ENCODE measurements at regions not wholly inside any gene's neighbourhood (a gene's known extent, or its start where the extent isn't known, plus 50 kb on each side); places are given as distances from the start of the nearest gene placed in this dataset.

GRCh38 chr7:12741951-12742575 lies 54.6 kb downstream of the ARL4A start:
- ChIA-PET CTCF (no interaction called here), POLR2A (ENCODE audit: low non-redundant PET) (no interaction called here)
- DNase-seq (ENCODE audit: low spot score), result no peak
- no peak overlapping the region for H3K27ac ChIP-seq
- no peak for TF ChIP-seq CTCF (conservative IDR thresholded peaks at IDR 0.05; ENCODE audit: low read depth)

- ChIA-PET POLR2A (ENCODE audit: low non-redundant PET) (no interaction called here), CTCF (interaction anchor here (0.6 kb wide), 1 partner anchor 22 kb away, joined by 3 read pairs; no protein-coding TSS in a partner anchor)
- DNase-seq (ENCODE audit: low spot score), result no peak
- H3K27ac ChIP-seq, result no peak overlapping the region
- TF ChIP-seq CTCF (conservative IDR thresholded peaks at IDR 0.05; ENCODE audit: low read depth), result no peak
Measured at GRCh38 chr7:12746211-12746610, 58.8 kb downstream of the ARL4A start.

- CTCF ChIA-PET, result interaction anchor here (0.6 to 1.0 kb wide), 2 partner anchors 20 to 359 kb away, joined by 3 to 9 read pairs; no protein-coding TSS in a partner anchor
- POLR2A ChIA-PET (ENCODE audit: low non-redundant PET), result no interaction called here
- no peak for TF ChIP-seq CTCF (conservative IDR thresholded peaks at IDR 0.05; ENCODE audit: low read depth)
- no peak for DNase-seq (ENCODE audit: low spot score)
- no peak overlapping the region for H3K27ac ChIP-seq
Measured at GRCh38 chr7:12747687-12748306, 60.4 kb downstream of the ARL4A start.

GRCh38 chr7:12749069-12749468 lies 61.6 kb downstream of the ARL4A start:
- no peak for TF ChIP-seq CTCF (conservative IDR thresholded peaks at IDR 0.05; ENCODE audit: low read depth)
- ChIA-PET CTCF (interaction anchor here (0.6 kb wide), 1 partner anchor 15 kb away, joined by 3 read pairs; no protein-coding TSS in a partner anchor), POLR2A (ENCODE audit: low non-redundant PET) (no interaction called here)
- DNase-seq (ENCODE audit: low spot score), result no peak
- no peak overlapping the region for H3K27ac ChIP-seq

- POLR2A ChIA-PET (ENCODE audit: low non-redundant PET), result no interaction called here
- TF ChIP-seq CTCF (conservative IDR thresholded peaks at IDR 0.05; ENCODE audit: low read depth), result no peak
- no peak for DNase-seq (ENCODE audit: low spot score)
- CTCF ChIA-PET, result no interaction called here
- H3K27ac ChIP-seq, result no peak overlapping the region
Measured at GRCh38 chr7:12749746-12750145, 62.3 kb downstream of the ARL4A start.

GRCh38 chr7:12751764-12752163 lies 64.3 kb downstream of the ARL4A start:
- no peak overlapping the region for H3K27ac ChIP-seq
- DNase-seq (ENCODE audit: low spot score), result no peak
- ChIA-PET CTCF (no interaction called here), POLR2A (ENCODE audit: low non-redundant PET) (no interaction called here)
- TF ChIP-seq CTCF (conservative IDR thresholded peaks at IDR 0.05; ENCODE audit: low read depth), result no peak

Data from RWPE1 (cell line).